ENCODE measurements at regions not wholly inside any gene's neighbourhood (a gene's known extent, or its start where the extent isn't known, plus 50 kb on each side); places are given as distances from the start of the nearest gene placed in this dataset.

- TF ChIP-seq CTCF (IDR thresholded peaks at IDR 0.05 in 2 of 3, conservative IDR thresholded peaks at IDR 0.05 in 1 of 3; ENCODE audit: borderline replicate concordance in 1 of 3, insufficient read depth in 1 of 3, low read depth in 2 of 3, low read length in 2 of 3) (no peak), CBX3 (IDR thresholded peaks at IDR 0.05; ENCODE audit: low read depth) (no peak), POLR2A (IDR thresholded peaks at IDR 0.05; ENCODE audit: borderline replicate concordance, extremely low read depth, insufficient read depth, insufficient read length) (no peak), MAX (IDR thresholded peaks at IDR 0.05) (no peak), EZH2phosphoT487 (IDR thresholded peaks at IDR 0.05; ENCODE audit: borderline replicate concordance) (no peak), EZH2 (IDR thresholded peaks at IDR 0.05) (no peak), SIN3A (IDR thresholded peaks at IDR 0.05; ENCODE audit: low read depth) (no peak), CEBPB (IDR thresholded peaks at IDR 0.05; ENCODE audit: low read depth) (no peak), REST (IDR thresholded peaks at IDR 0.05; ENCODE audit: low read depth) (no peak), POLR2AphosphoS5 (IDR thresholded peaks at IDR 0.05; ENCODE audit: low read depth, low read length) (no peak), ELF1 (IDR thresholded peaks at IDR 0.05; ENCODE audit: borderline replicate concordance, low read depth) (no peak), ZNF274 (IDR thresholded peaks at IDR 0.05; ENCODE audit: low read depth, low read length) (no peak), JUND (IDR thresholded peaks at IDR 0.05) (no peak)
These were observed 442.2 kb upstream of the MANEA start for GRCh38 chr6:95135182-95135581.
